GM18520 (cell line): ENCODE measurements at regions not wholly inside any gene's neighbourhood (a gene's known extent, or its start where the extent isn't known, plus 50 kb on each side); places are given as distances from the start of the nearest gene placed in this dataset.

Source experiments
- ATAC-seq: cut with Tn5 transposase; IDR thresholded peaks from one replicate; pipeline ENCODE4 v1.9.1; 2021; ENCODE audit not compliant: unreplicated experiment

- ATAC-seq, result no peak
Observed at GRCh38 chr2:219769090-219769910, 141.9 kb downstream of the SLC4A3 start.

GRCh38 chr2:219772103-219772635 is 144.7 kb downstream of the SLC4A3 start:
- ATAC-seq, result no peak

- ATAC-seq, result no peak
Observed at GRCh38 chr2:219772697-219773096, 145.3 kb downstream of the SLC4A3 start.

GRCh38 chr2:219775506-219775905 is 148.1 kb downstream of the SLC4A3 start:
- ATAC-seq, result no peak

- no peak for ATAC-seq
Observed at GRCh38 chr2:219777388-219777787, 150.0 kb downstream of the SLC4A3 start.

GRCh38 chr2:219778189-219778588 is 150.8 kb downstream of the SLC4A3 start:
- ATAC-seq, result no peak

- no peak for ATAC-seq
Observed at GRCh38 chr2:219782737-219783348, 155.4 kb downstream of the SLC4A3 start.

- ATAC-seq, result no peak
Observed at GRCh38 chr2:219783359-219783975, 156.0 kb downstream of the SLC4A3 start.

- no peak for ATAC-seq
Observed at GRCh38 chr2:219784178-219784577, 156.7 kb downstream of the SLC4A3 start.

GRCh38 chr2:219789476-219789875 is 162.0 kb downstream of the SLC4A3 start:
- no peak for ATAC-seq

- no peak for ATAC-seq
Observed at GRCh38 chr2:219792446-219792845, 165.0 kb downstream of the SLC4A3 start.

- no peak for ATAC-seq
Observed at GRCh38 chr2:219798430-219798829, 171.0 kb downstream of the SLC4A3 start.

GRCh38 chr2:219803294-219803693 is 175.9 kb downstream of the SLC4A3 start:
- ATAC-seq, result no peak

- no peak for ATAC-seq
Observed at GRCh38 chr2:219810895-219811294, 183.5 kb downstream of the SLC4A3 start.

GRCh38 chr2:219812672-219813071 is 185.2 kb downstream of the SLC4A3 start:
- no peak for ATAC-seq

GRCh38 chr2:219820767-219821166 is 193.3 kb downstream of the SLC4A3 start:
- ATAC-seq, result no peak

- no peak for ATAC-seq
Observed at GRCh38 chr2:219823574-219823973, 196.1 kb downstream of the SLC4A3 start.

- no peak for ATAC-seq
Observed at GRCh38 chr2:219824996-219825395, 197.6 kb downstream of the SLC4A3 start.

- ATAC-seq, result no peak
Observed at GRCh38 chr2:219828127-219828526, 200.7 kb downstream of the SLC4A3 start.

GRCh38 chr2:219829667-219830352 is 202.4 kb downstream of the SLC4A3 start:
- ATAC-seq, result no peak

- ATAC-seq, result no peak
Observed at GRCh38 chr2:219830353-219830738, 202.9 kb downstream of the SLC4A3 start.
